Hepatocyte (in vitro differentiated cells): ENCODE measurements at regions not wholly inside any gene's neighbourhood (a gene's known extent, or its start where the extent isn't known, plus 50 kb on each side); places are given as distances from the start of the nearest gene placed in this dataset.

ENCODE experiments used
- DNase-seq: peaks from one replicate; pipeline ENCODE4 v3.0.0-alpha.2; 2016; ENCODE audit warnings: low spot score
- H2AFZ ChIP-seq: fragments of 200-600 bp; sonication (generic); 2 replicates; pipeline ENCODE4 v1.6.0; 2016; ENCODE audit warnings: antibody characterized with exemption, mild to moderate bottlenecking
- H3K27ac ChIP-seq: fragments of 200-600 bp; sonication (generic); 2 replicates; pipeline ENCODE4 v1.5.1; 2016; ENCODE audit warnings: mild to moderate bottlenecking
- H3K27me3 ChIP-seq: fragments of 200-600 bp; sonication (generic); 2 replicates; pipeline ENCODE4 v1.6.1; 2016
- H3K36me3 ChIP-seq: fragments of 200-600 bp; sonication (generic); replicated peaks from 2 replicates; pipeline ENCODE4 v1.5.1; 2016; ENCODE audit warnings: low read depth; ENCODE audit not compliant: insufficient read depth
- H3K4me1 ChIP-seq: fragments of 200-600 bp; sonication (generic); 2 replicates; pipeline ENCODE4 v1.5.1; 2016; ENCODE audit warnings: mild to moderate bottlenecking, moderate library complexity; ENCODE audit not compliant: insufficient read depth
- H3K4me2 ChIP-seq: fragments of 200-600 bp; sonication (generic); 2 replicates; pipeline ENCODE4 v1.6.0; 2016
- H3K4me3 ChIP-seq: fragments of 200-600 bp; sonication (generic); 2 replicates; pipeline ENCODE4 v1.5.1; 2016; ENCODE audit warnings: mild to moderate bottlenecking
- H3K79me2 ChIP-seq: fragments of 200-600 bp; sonication (generic); 2 replicates; pipeline ENCODE4 v1.6.0; 2017; ENCODE audit warnings: mild to moderate bottlenecking
- H3K9me2 ChIP-seq: fragments of 200-600 bp; sonication (generic); replicated peaks from 2 replicates; pipeline ENCODE4 v1.6.0; 2017; ENCODE audit warnings: mild to moderate bottlenecking; ENCODE audit not compliant: insufficient read depth
- H3K9me3 ChIP-seq: fragments of 200-600 bp; sonication (generic); 2 replicates; pipeline ENCODE4 v1.5.1; 2016; ENCODE audit warnings: low read depth, mild to moderate bottlenecking
- H4K20me1 ChIP-seq: fragments of 200-600 bp; sonication (generic); 2 replicates; pipeline ENCODE4 v1.6.0; 2016; ENCODE audit warnings: mild to moderate bottlenecking; ENCODE audit not compliant: insufficient read depth, poor library complexity, severe bottlenecking
- CTCF ChIP-seq: fragments of 200-600 bp; sonication (generic); IDR thresholded peaks from 2 replicates; pipeline ENCODE4 v1.5.1; 2016; ENCODE audit warnings: antibody characterized with exemption, mild to moderate bottlenecking; ENCODE audit not compliant: poor library complexity
- EZH2 ChIP-seq: fragments of 200-600 bp; sonication (generic); IDR thresholded peaks from 2 replicates; pipeline ENCODE4 v1.6.1; 2016; ENCODE audit warnings: antibody characterized with exemption, mild to moderate bottlenecking, borderline replicate concordance
- EZH2phosphoT487 ChIP-seq: fragments of 200-600 bp; sonication (generic); IDR thresholded peaks from one replicate; pipeline ENCODE4 v1.6.1; 2018; ENCODE audit warnings: antibody characterized with exemption, mild to moderate bottlenecking, low read depth, moderate library complexity; ENCODE audit not compliant: unreplicated experiment, severe bottlenecking
- WGBS: methylation state at CpG from one replicate; pipeline ENCODE4 v1.1.6; 2016; ENCODE audit warnings: low lambda C conversion rate; ENCODE audit errors: missing lambda C conversion rate; 5-methylcytosine and 5-hydroxymethylcytosine counted together

DNA sequence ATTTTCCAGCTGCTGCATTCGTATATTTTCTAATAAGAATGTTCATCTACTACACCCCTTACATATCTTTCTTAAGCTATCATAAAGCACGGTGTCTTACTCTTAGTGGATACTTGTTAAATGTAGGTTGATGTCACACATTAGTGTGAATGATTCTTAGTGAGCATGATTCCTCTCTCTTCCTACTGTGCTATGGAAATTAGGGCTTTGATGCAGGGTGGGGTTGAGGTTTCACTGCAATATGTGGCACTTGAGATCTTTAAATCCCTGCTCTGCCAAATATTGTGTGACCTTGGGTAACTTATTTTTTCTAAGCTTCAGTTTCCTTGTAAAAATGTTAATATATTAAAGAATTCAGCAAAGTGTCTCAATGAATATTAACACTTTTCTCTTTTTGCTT is 188.4 kb downstream of the PDGFRA start:
- TF ChIP-seq EZH2phosphoT487 (no peak), EZH2 (no peak), CTCF (no peak)
- no peak for DNase-seq
- Histone ChIP-seq H3K4me2 (no peak overlapping the region), H3K4me1 (no peaks in the 10 kb centered on the region), H3K9me3 (no peaks in the 10 kb centered on the region), H3K9me2 (no peaks in the 10 kb centered on the region), H3K27me3 (no peaks in the 10 kb centered on the region), H2AFZ (no peak overlapping the region), H3K79me2 (no peaks in the 10 kb centered on the region), H3K4me3 (no peak overlapping the region), H3K27ac (no peak overlapping the region), H3K36me3 (no peaks in the 10 kb centered on the region), H4K20me1 (no peaks in the 10 kb centered on the region)
- 78% methylated on average over 2 of the region's 2 CpGs for WGBS

DNA sequence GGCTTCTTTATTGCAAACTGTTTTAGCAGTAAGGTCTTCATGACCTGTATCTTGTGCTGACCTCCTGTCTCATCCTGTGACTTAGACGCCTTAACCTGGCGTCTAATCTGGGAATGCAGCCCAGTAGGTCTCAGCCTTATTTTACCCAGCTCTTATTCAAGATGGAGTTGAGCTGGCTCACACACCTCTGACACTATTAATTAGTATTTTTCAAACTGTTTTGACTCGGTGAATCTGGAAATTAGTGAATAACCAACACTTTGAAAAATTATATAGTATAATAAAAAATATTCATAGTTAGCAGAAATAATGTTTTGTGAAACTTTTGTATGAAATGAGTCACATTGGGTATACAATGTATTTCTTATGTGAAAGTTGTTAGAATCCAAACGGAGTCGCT is 189.4 kb downstream of the PDGFRA start:
- 94% methylated on average over 5 of the region's 5 CpGs for WGBS

DNA sequence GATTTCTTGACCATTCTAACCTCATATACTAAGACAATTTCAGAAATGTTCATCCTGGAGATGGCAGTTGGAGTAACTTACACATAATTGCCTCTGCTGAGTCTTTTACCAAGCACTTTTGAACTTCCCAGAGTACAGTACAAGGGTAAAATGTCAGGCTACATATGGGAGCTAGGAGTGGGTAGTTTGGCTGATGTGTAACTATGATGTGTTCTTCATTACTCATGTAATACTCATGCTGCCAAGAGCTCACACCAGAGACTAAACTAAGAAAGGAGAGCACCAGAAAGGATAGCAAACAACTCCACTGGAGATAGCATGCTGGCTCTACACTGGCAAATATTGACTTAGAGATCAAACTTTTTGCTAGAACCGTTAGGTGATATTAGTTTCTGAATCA is 194.0 kb downstream of the PDGFRA start:
- 48% methylated on average over 1 of the region's 1 CpG for WGBS
- H3K4me2 ChIP-seq: no peak overlapping the region
- H3K36me3 ChIP-seq: no peaks in the 10 kb centered on the region
- no peak overlapping the region for H2AFZ ChIP-seq
- no peaks in the 10 kb centered on the region for H3K9me2 ChIP-seq
- DNase-seq: no peak
- peaks cover 6% of the 10 kb centered on the region for H3K27me3 ChIP-seq
- TF ChIP-seq EZH2: no peak
- no peak for TF ChIP-seq CTCF
- no peak for TF ChIP-seq EZH2phosphoT487
- H3K27ac ChIP-seq: no peak overlapping the region
- no peaks in the 10 kb centered on the region for H3K79me2 ChIP-seq
- H3K4me1 ChIP-seq: no peaks in the 10 kb centered on the region
- H3K9me3 ChIP-seq: no peaks in the 10 kb centered on the region
- H4K20me1 ChIP-seq: no peaks in the 10 kb centered on the region
- no peak overlapping the region for H3K4me3 ChIP-seq

More for the DNA sequence above, 189.4 kb downstream of the PDGFRA start:
- Histone ChIP-seq H3K36me3 (no peaks in the 10 kb centered on the region), H3K9me3 (no peaks in the 10 kb centered on the region), H3K79me2 (no peaks in the 10 kb centered on the region), H2AFZ (no peak overlapping the region), H4K20me1 (no peaks in the 10 kb centered on the region), H3K4me1 (no peaks in the 10 kb centered on the region), H3K4me2 (no peak overlapping the region), H3K27me3 (no peaks in the 10 kb centered on the region), H3K4me3 (no peak overlapping the region), H3K9me2 (no peaks in the 10 kb centered on the region), H3K27ac (no peak overlapping the region)
- DNase-seq: no peak
- TF ChIP-seq EZH2 (no peak), EZH2phosphoT487 (no peak), CTCF (no peak)

- TF ChIP-seq EZH2 (no peak), EZH2phosphoT487 (no peak), CTCF (no peak)
- Histone ChIP-seq H3K79me2 (no peaks in the 10 kb centered on the region), H3K9me2 (no peaks in the 10 kb centered on the region), H3K9me3 (no peaks in the 10 kb centered on the region), H3K4me2 (no peak overlapping the region), H3K4me1 (no peaks in the 10 kb centered on the region), H3K4me3 (no peak overlapping the region), H3K27ac (no peak overlapping the region), H4K20me1 (no peaks in the 10 kb centered on the region), H2AFZ (no peak overlapping the region), H3K27me3 (peaks cover 6% of the 10 kb centered on the region), H3K36me3 (no peaks in the 10 kb centered on the region)
- DNase-seq: no peak
- WGBS: 78% methylated on average over 2 of the region's 2 CpGs
Observed at GRCh38 chr4:54427826-54428225, 198.7 kb downstream of the PDGFRA start.
